H1 (cell line): ENCODE measurements at regions not wholly inside any gene's neighbourhood (a gene's known extent, or its start where the extent isn't known, plus 50 kb on each side); places are given as distances from the start of the nearest gene placed in this dataset.

ENCODE experiments used
- CTCF ChIA-PET: fragments of 300-600 bp; sonication (Branson Sonifier 250); formaldehyde crosslinking; loops from one replicate; lab custom pipeline; 2021; ENCODE audit not compliant: partially characterized antibody; lab: Charles Lee
- POLR2A ChIA-PET: fragments of 300-600 bp; sonication (Branson Sonifier 250); formaldehyde crosslinking; loops from one replicate; lab custom pipeline; 2021; ENCODE audit warnings: inconsistent platforms; ENCODE audit not compliant: partially characterized antibody; lab: Charles Lee
- DNase-seq, 2 experiments: peaks; one replicate each; pipeline versions ENCODE4 v3.0.0 to v3.0.0-alpha.2; 2010 to 2022; ENCODE audit warnings: low spot score in 2 of 2, low read depth in 1 of 2, mixed read lengths in 1 of 2
- FAIRE-seq: peaks from 2 replicates; lab custom pipeline; 2011; peaks lifted over from hg19 to GRCh38; lab: Jason Lieb, UNC
- H2AFZ ChIP-seq: 2 replicates; pipeline ENCODE4 v1.8.1; 2012; ENCODE audit warnings: low read length, inconsistent platforms
- H2AK5ac ChIP-seq: 2 replicates; pipeline ENCODE4 v1.6.1; 2013; ENCODE audit warnings: low read depth, low read length
- H2BK120ac ChIP-seq: replicated peaks from 2 replicates; pipeline ENCODE3; 2013; ENCODE audit warnings: low read depth, low read length, inconsistent platforms
- H2BK12ac ChIP-seq: 2 replicates; pipeline ENCODE4 v1.6.1; 2013; ENCODE audit warnings: low read depth, low read length
- H2BK15ac ChIP-seq: 2 replicates; pipeline ENCODE4 v1.6.1; 2013; ENCODE audit warnings: low read length
- H2BK20ac ChIP-seq: 2 replicates; pipeline ENCODE4 v1.6.1; 2013; ENCODE audit warnings: low read length
- H2BK5ac ChIP-seq: 2 replicates; pipeline ENCODE4 v1.6.1; 2013; ENCODE audit warnings: low read depth, low read length
- H3K14ac ChIP-seq: 2 replicates; pipeline ENCODE4 v1.6.1; 2013; ENCODE audit warnings: inconsistent platforms; ENCODE audit not compliant: insufficient read length
- H3K18ac ChIP-seq: 2 replicates; pipeline ENCODE4 v1.6.1; 2013; ENCODE audit warnings: low read length; ENCODE audit errors: extremely low read depth
- H3K23ac ChIP-seq: 2 replicates; pipeline ENCODE4 v1.6.1; 2013; ENCODE audit warnings: inconsistent platforms; ENCODE audit not compliant: insufficient read length
- H3K23me2 ChIP-seq: 2 replicates; pipeline ENCODE4 v1.6.1; 2013; ENCODE audit warnings: low read depth, low read length
- H3K27ac ChIP-seq: 2 replicates; pipeline ENCODE4 v1.6.1; 2011; ENCODE audit warnings: low read depth, low read length, inconsistent platforms
- H3K27me3 ChIP-seq, 4 experiments: replicated peaks in 1 of 4; 1 replicate in 1 of 4; 2 replicates in 3 of 4; pipeline versions ENCODE4 v1.6.1 to v1.8.1; 2011 to 2013; ENCODE audit warnings: low read length in 3 of 4, mild to moderate bottlenecking in 3 of 4, inconsistent platforms in 2 of 4, mixed read lengths in 2 of 4, moderate library complexity in 1 of 4; ENCODE audit not compliant: control insufficient read depth in 3 of 4, insufficient read depth in 3 of 4; ENCODE audit errors: extremely low read depth in 1 of 4
- H3K36me3 ChIP-seq, 4 experiments: 2 replicates each; pipeline versions ENCODE4 v1.6.1 to v1.8.1; 2011 to 2013; ENCODE audit warnings: mild to moderate bottlenecking in 4 of 4, low read length in 3 of 4, moderate library complexity in 2 of 4, control low read depth in 1 of 4, inconsistent platforms in 1 of 4; ENCODE audit not compliant: insufficient read depth in 4 of 4, control insufficient read depth in 2 of 4
- H3K4ac ChIP-seq: replicated peaks from 2 replicates; pipeline ENCODE3; 2013; ENCODE audit warnings: low read length, low read depth, mixed read lengths, inconsistent platforms; ENCODE audit not compliant: insufficient read length
- H3K4me1 ChIP-seq, 4 experiments: replicated peaks in 1 of 4; 1 replicate in 1 of 4; 2 replicates in 3 of 4; pipeline versions ENCODE4 v1.6.1 to v1.8.1; 2011 to 2013; ENCODE audit warnings: low read length in 3 of 4, inconsistent platforms in 2 of 4, mixed read lengths in 1 of 4; ENCODE audit not compliant: insufficient read depth in 4 of 4, control insufficient read depth in 3 of 4
- H3K4me2 ChIP-seq, 2 experiments: 2 replicates each; pipeline versions ENCODE4 v1.6.1 to v1.8.1; 2011 to 2013; ENCODE audit warnings: low read depth in 2 of 2, low read length in 2 of 2, control low read depth in 1 of 2, inconsistent platforms in 1 of 2, mild to moderate bottlenecking in 1 of 2; ENCODE audit not compliant: insufficient read depth in 1 of 2
- H3K4me3 ChIP-seq, 4 experiments: fragments of 200-600, 300-600 bp in 1 of 4; sonication (generic), shearing (Covaris generic), sonication (Bioruptor Twin) in 1 of 4; 2 replicates each; pipeline versions ENCODE4 v1.5.1 to v1.8.1; 2011 to 2016; ENCODE audit warnings: low read length in 4 of 4, low read depth in 3 of 4, control low read depth in 2 of 4, inconsistent platforms in 2 of 4, mild to moderate bottlenecking in 2 of 4, mixed read lengths in 1 of 4, moderate library complexity in 1 of 4; ENCODE audit not compliant: insufficient read depth in 2 of 4; ENCODE audit errors: extremely low read depth in 1 of 4
- H3K56ac ChIP-seq: replicated peaks from 2 replicates; pipeline ENCODE3; 2013; ENCODE audit warnings: low read depth, mild to moderate bottlenecking, mixed read lengths, low read length, inconsistent platforms; ENCODE audit not compliant: insufficient read length
- H3K79me1 ChIP-seq: 2 replicates; pipeline ENCODE4 v1.6.1; 2013; ENCODE audit warnings: low read depth, low read length, control low read depth
- H3K79me2 ChIP-seq, 2 experiments: 2 replicates each; pipeline versions ENCODE4 v1.6.1 to v1.8.1; 2012 to 2013; ENCODE audit warnings: low read length in 2 of 2, mild to moderate bottlenecking in 2 of 2, inconsistent platforms in 1 of 2; ENCODE audit not compliant: insufficient read depth in 2 of 2, control insufficient read depth in 1 of 2
- H3K9ac ChIP-seq, 4 experiments: replicated peaks in 1 of 4; 1 replicate in 1 of 4; 2 replicates in 3 of 4; pipeline versions ENCODE4 v1.6.1 to v1.8.1; 2011 to 2013; ENCODE audit warnings: low read depth in 3 of 4, low read length in 3 of 4, control low read depth in 2 of 4, mild to moderate bottlenecking in 2 of 4, moderate library complexity in 2 of 4, inconsistent platforms in 1 of 4; ENCODE audit errors: extremely low read depth in 1 of 4
- H3K9me3 ChIP-seq, 2 experiments: 2 replicates each; pipeline versions ENCODE4 v1.6.1 to v1.8.1; 2012 to 2013; ENCODE audit warnings: mild to moderate bottlenecking in 2 of 2, moderate library complexity in 2 of 2, control low read depth in 1 of 2, inconsistent platforms in 1 of 2, low read depth in 1 of 2, low read length in 1 of 2, mixed read lengths in 1 of 2; ENCODE audit not compliant: insufficient read depth in 2 of 2
- H4K20me1 ChIP-seq, 2 experiments: replicated peaks in 1 of 2; 2 replicates each; pipeline versions ENCODE3 to v1.8.1; 2011 to 2013; ENCODE audit warnings: inconsistent platforms in 2 of 2, low read length in 2 of 2, mild to moderate bottlenecking in 1 of 2; ENCODE audit not compliant: insufficient read depth in 2 of 2, control insufficient read depth in 1 of 2
- H4K5ac ChIP-seq: 2 replicates; pipeline ENCODE4 v1.6.1; 2013; ENCODE audit warnings: low read length, low read depth, mixed read lengths, inconsistent platforms; ENCODE audit not compliant: insufficient read length
- H4K8ac ChIP-seq: 2 replicates; pipeline ENCODE4 v1.8.0; 2013; ENCODE audit warnings: mild to moderate bottlenecking, moderate library complexity, low read length, inconsistent platforms; ENCODE audit not compliant: insufficient read depth; ENCODE audit errors: extremely low read depth
- H4K91ac ChIP-seq: replicated peaks from 2 replicates; pipeline ENCODE3; 2013; ENCODE audit warnings: low read length, mixed read lengths, inconsistent platforms; ENCODE audit not compliant: insufficient read length
- CHD1 ChIP-seq: IDR thresholded peaks from 2 replicates; pipeline ENCODE4 v1.6.1; 2012; ENCODE audit warnings: low read depth, low read length, improper control_type of control experiment
- EP300 ChIP-seq, 2 experiments: IDR thresholded peaks; 1 replicate in 1 of 2; 2 replicates in 1 of 2; pipeline ENCODE4 v1.6.1; 2011 to 2012; ENCODE audit warnings: low read depth in 2 of 2, low read length in 2 of 2, mild to moderate bottlenecking in 2 of 2, borderline replicate concordance in 1 of 2, inconsistent platforms in 1 of 2, moderate library complexity in 1 of 2
- GABPA ChIP-seq: IDR thresholded peaks from 2 replicates; pipeline ENCODE4 v1.6.1; 2011; ENCODE audit warnings: mild to moderate bottlenecking, low read length, moderate library complexity, borderline replicate concordance; ENCODE audit not compliant: insufficient read depth
- HDAC6 ChIP-seq: IDR thresholded peaks from one replicate; pipeline ENCODE4 v1.7.1; 2012; ENCODE audit warnings: low read depth, mild to moderate bottlenecking, inconsistent platforms, low read length, moderate library complexity
- JUND ChIP-seq: IDR thresholded peaks from 2 replicates; pipeline ENCODE4 v1.6.1; 2011; ENCODE audit warnings: mild to moderate bottlenecking, improper control_type of control experiment, low read length
- KDM1A ChIP-seq: fragments of 200-600, 300-600 bp; sonication (generic); IDR thresholded peaks from 2 replicates; pipeline ENCODE4 v1.7.1; 2016; ENCODE audit warnings: mild to moderate bottlenecking, low read length, borderline replicate concordance
- KDM4A ChIP-seq: IDR thresholded peaks from one replicate; pipeline ENCODE4 v1.7.1; 2012; ENCODE audit warnings: low read depth, mild to moderate bottlenecking, moderate library complexity, low read length, inconsistent platforms; ENCODE audit not compliant: severe bottlenecking
- KDM5A ChIP-seq: fragments of 200-600 bp; IDR thresholded peaks from 2 replicates; pipeline ENCODE4 v1.7.1; 2012; ENCODE audit warnings: mild to moderate bottlenecking, low read length, inconsistent platforms, mixed read lengths
- SP1 ChIP-seq: IDR thresholded peaks from 2 replicates; pipeline ENCODE4 v1.6.1; 2011; ENCODE audit warnings: low read depth, low read length
- SP4 ChIP-seq: IDR thresholded peaks from 2 replicates; pipeline ENCODE4 v1.6.1; 2012; ENCODE audit warnings: low read length, inconsistent platforms
- WGBS, 2 experiments: shearing (Covaris generic) in 1 of 2; methylation state at CpG; one replicate each; pipeline versions ENCODE4 v1.1.6 to v1.1.7; 2013 to 2015; ENCODE audit warnings: low lambda C conversion rate in 2 of 2, mixed read lengths in 2 of 2, inconsistent platforms in 1 of 2, low coverage in 1 of 2, missing lambda C conversion rate in 1 of 2; ENCODE audit not compliant: insufficient replicate concordance in 2 of 2, insufficient coverage in 1 of 2, insufficient read length in 1 of 2; ENCODE audit errors: extremely low coverage in 1 of 2, missing lambda C conversion rate in 1 of 2; 5-methylcytosine and 5-hydroxymethylcytosine counted together

GRCh38 chr5:118491351-118491750, 497.0 kb downstream of the DTWD2 start:
- Histone ChIP-seq H3K9me3 (no peaks in the 10 kb centered on the region), H3K18ac (no peak overlapping the region), H2AFZ (no peak overlapping the region), H3K79me2 (no peaks in the 10 kb centered on the region), H3K4me3 (no peak overlapping the region), H3K27ac (no peak overlapping the region), H2AK5ac (no peak overlapping the region), H3K36me3 (no peaks in the 10 kb centered on the region), H2BK20ac (no peak overlapping the region), H3K56ac (no peak overlapping the region), H3K23me2 (no peaks in the 10 kb centered on the region), H4K8ac (no peak overlapping the region), H4K20me1 (no peaks in the 10 kb centered on the region), H2BK15ac (no peak overlapping the region), H3K4me1 (peaks cover 0 to 2% (median under 1%) of the 10 kb centered on the region in 4 experiments; a peak in 1 of 7 replicates), H2BK5ac (no peak overlapping the region), H3K9ac (no peak overlapping the region), H2BK12ac (no peak overlapping the region), H2BK120ac (no peak overlapping the region), H3K4me2 (no peak overlapping the region), H3K4ac (no peak overlapping the region), H3K14ac (no peak overlapping the region), H4K91ac (no peak overlapping the region), H3K79me1 (no peaks in the 10 kb centered on the region), H3K23ac (no peak overlapping the region), H4K5ac (no peak overlapping the region), H3K27me3 (no peaks in the 10 kb centered on the region)
- 93% methylated on average over 1 of the region's 1 CpG; no CpG with 5 or more reads in 1 of the 2 experiments for WGBS, 2 experiments
- DNase-seq (no peak), FAIRE-seq (no peak)
- ChIA-PET POLR2A (no interaction called here), CTCF (no interaction called here)
- TF ChIP-seq SP1, result no peak
- TF ChIP-seq KDM5A, result no peak
- TF ChIP-seq HDAC6, result no peak
- no peak for TF ChIP-seq SP4
- TF ChIP-seq CHD1, result no peak
- TF ChIP-seq GABPA, result no peak
- TF ChIP-seq EP300 (IDR thresholded peaks at IDR 0.05; ENCODE audit: borderline replicate concordance in 1 of 2, low read depth in 2 of 2, low read length in 2 of 2), result no peak
- TF ChIP-seq KDM1A, result no peak
- no peak for TF ChIP-seq KDM4A
- no peak for TF ChIP-seq JUND
